Mesenteric fat pad (tissue), 1 donor: ENCODE measurements at regions not wholly inside any gene's neighbourhood (a gene's known extent, or its start where the extent isn't known, plus 50 kb on each side); places are given as distances from the start of the nearest gene placed in this dataset.
"Not testable (repeated sequence)": the region's sequence is repeated elsewhere in the genome, so short reads cannot be mapped to it uniquely, and the experiment has no call there.

ENCODE experiments used
- DNase-seq: peaks from one replicate; pipeline ENCODE4 v3.0.0-alpha.2; 2020; ENCODE audit warnings: low spot score
- donor health status: DM: yes; HTN: yes; CAD: no.

GRCh38 chr2:226114436-226114835 lies 685.2 kb downstream of the IRS1 start:
- DNase-seq = no peak

GRCh38 chr2:226098861-226099745 lies 699.6 kb downstream of the NYAP2 start:
- no peak for DNase-seq

- DNase-seq = no peak
Observed at GRCh38 chr2:226095058-226095457, 695.5 kb downstream of the NYAP2 start.

DNA sequence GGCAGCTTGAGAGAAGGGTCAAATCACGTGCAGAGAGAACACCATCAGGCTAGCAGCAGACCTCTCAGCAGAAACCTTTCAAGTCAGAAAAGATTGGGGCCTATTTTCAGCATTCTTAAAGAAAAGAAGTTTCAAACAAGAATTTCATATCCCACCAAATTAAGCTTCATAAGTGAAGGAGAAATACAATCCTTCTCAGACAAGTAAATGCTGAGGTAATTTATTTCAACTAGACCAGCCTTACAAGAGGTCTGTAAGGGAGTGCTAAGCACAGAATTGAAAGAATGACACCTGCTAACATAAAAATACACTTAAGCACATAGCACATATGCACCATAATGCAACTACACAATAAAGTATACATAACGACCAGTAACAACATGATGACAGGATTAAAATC lies 693.9 kb downstream of the NYAP2 start:
- DNase-seq = no peak

- no peak for DNase-seq
Observed at GRCh38 chr2:226088366-226088674, 688.8 kb downstream of the NYAP2 start.

GRCh38 chr2:226087505-226088365 lies 688.2 kb downstream of the NYAP2 start:
- no peak for DNase-seq

GRCh38 chr2:226087051-226087450 lies 687.5 kb downstream of the NYAP2 start:
- DNase-seq = no peak

DNA sequence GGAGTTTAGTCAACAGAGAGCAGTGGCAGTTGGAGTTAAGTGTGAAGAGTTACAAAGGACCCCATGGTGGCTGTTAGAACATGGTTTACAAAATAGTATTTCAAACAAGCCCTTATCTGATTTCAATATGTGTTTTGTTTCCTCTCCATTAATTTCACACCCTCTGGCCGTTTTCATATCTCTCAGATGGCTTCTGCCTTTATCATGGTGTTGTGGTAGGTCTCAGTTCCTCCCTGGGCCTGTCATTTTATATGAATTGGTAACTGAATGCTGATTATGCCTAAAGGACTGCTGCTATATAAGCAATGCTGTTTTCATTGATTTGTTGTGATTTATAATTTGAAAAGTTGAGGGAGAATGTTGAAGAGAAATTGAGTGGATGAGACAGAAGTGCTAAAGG lies 686.7 kb downstream of the NYAP2 start:
- DNase-seq = no peak

- not testable (repeated sequence) for DNase-seq
Observed at GRCh38 chr2:226085425-226085824, 685.9 kb downstream of the NYAP2 start.

- DNase-seq = no peak
Observed at GRCh38 chr2:226080334-226080733, 680.8 kb downstream of the NYAP2 start.

- no peak for DNase-seq
Observed at GRCh38 chr2:226079671-226080181, 680.2 kb downstream of the NYAP2 start.

DNA sequence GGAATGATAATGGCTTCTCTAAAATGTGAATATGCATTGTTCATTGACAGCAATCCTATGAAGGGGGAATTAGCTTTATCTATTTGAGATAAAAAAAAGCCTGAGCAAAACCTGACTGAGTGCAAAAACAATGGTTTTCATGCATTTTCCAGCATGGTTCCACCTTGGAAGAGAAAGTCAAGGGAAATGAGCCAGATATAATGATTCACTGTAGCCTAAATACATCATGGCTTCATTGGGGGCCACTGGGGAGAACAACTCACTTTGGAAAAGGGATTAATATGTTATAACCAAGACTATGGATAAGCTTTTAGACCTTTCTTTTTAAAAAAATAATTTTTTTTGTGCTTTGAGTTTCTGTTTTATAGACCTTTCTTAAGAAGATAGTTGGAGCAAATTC lies 679.7 kb downstream of the NYAP2 start:
- no peak for DNase-seq

DNA sequence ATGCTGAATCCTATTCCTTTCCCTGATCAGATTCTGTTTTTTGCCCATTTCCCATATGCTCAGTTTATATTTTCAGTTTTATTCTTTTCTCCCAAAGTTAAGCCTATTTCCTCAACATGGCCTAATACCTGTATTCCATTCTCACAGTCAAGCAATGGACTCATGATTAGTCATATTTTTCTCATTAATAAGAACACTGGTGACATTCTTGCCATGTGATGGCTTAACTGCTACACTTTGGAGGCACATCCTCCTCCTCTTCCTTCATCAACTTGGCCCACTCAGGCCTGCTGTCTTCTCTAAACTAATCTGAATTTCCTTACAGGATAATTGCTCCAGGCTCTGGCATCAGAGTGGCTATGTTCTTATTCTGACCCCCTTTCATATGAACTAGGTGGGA lies 679.2 kb downstream of the NYAP2 start:
- DNase-seq = no peak

- no peak for DNase-seq
Observed at GRCh38 chr2:226077841-226078240, 678.3 kb downstream of the NYAP2 start.

- DNase-seq = no peak
Observed at GRCh38 chr2:226077031-226077430, 677.5 kb downstream of the NYAP2 start.

- DNase-seq = no peak
Observed at GRCh38 chr2:226076529-226076928, 677.0 kb downstream of the NYAP2 start.

- DNase-seq = no peak
Observed at GRCh38 chr2:226074391-226074790, 674.9 kb downstream of the NYAP2 start.

- DNase-seq = no peak
Observed at GRCh38 chr2:226073496-226074160, 674.1 kb downstream of the NYAP2 start.

DNA sequence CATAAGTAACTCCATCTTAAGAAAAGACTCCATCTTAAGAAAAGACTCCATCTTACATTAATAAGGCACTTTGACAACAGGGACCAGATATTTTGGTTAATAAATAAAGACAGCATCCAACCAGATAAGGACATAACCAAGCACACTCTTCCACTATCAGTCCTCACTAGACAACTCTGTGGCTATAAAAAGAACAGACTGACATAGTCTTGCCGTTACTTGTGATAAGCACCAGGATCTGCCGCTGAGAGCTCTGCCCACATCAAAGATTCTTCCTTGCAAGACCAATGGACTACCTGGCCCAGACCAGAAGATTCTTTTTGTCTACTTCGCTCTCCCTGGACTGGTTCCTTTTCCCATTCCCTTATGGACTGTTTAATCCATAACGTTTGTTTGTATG lies 667.4 kb downstream of the NYAP2 start:
- no peak for DNase-seq

GRCh38 chr2:226066391-226066790 lies 666.9 kb downstream of the NYAP2 start:
- DNase-seq = no peak

- DNase-seq = no peak
Observed at GRCh38 chr2:226064932-226065570, 665.5 kb downstream of the NYAP2 start.
